ENCODE measurements at regions not wholly inside any gene's neighbourhood (a gene's known extent, or its start where the extent isn't known, plus 50 kb on each side); places are given as distances from the start of the nearest gene placed in this dataset.
"Not testable (repeated sequence)": the region's sequence is repeated elsewhere in the genome, so short reads cannot be mapped to it uniquely, and the experiment has no call there.

GRCh38 chr2:183792165-183792924, 668.1 kb downstream of the NUP35 start:
- TF ChIP-seq, protein P1, sequence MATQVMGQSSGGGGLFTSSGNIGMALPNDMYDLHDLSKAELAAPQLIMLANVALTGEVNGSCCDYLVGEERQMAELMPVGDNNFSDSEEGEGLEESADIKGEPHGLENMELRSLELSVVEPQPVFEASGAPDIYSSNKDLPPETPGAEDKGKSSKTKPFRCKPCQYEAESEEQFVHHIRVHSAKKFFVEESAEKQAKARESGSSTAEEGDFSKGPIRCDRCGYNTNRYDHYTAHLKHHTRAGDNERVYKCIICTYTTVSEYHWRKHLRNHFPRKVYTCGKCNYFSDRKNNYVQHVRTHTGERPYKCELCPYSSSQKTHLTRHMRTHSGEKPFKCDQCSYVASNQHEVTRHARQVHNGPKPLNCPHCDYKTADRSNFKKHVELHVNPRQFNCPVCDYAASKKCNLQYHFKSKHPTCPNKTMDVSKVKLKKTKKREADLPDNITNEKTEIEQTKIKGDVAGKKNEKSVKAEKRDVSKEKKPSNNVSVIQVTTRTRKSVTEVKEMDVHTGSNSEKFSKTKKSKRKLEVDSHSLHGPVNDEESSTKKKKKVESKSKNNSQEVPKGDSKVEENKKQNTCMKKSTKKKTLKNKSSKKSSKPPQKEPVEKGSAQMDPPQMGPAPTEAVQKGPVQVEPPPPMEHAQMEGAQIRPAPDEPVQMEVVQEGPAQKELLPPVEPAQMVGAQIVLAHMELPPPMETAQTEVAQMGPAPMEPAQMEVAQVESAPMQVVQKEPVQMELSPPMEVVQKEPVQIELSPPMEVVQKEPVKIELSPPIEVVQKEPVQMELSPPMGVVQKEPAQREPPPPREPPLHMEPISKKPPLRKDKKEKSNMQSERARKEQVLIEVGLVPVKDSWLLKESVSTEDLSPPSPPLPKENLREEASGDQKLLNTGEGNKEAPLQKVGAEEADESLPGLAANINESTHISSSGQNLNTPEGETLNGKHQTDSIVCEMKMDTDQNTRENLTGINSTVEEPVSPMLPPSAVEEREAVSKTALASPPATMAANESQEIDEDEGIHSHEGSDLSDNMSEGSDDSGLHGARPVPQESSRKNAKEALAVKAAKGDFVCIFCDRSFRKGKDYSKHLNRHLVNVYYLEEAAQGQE (IDR thresholded peaks at IDR 0.05; ENCODE audit: borderline replicate concordance), result not testable (repeated sequence)
- not testable (repeated sequence) for TF ChIP-seq CTCF (IDR thresholded peaks at IDR 0.05; ENCODE audit: poor library complexity, severe bottlenecking); POLR2AphosphoS5 (IDR thresholded peaks at IDR 0.05); EZH2 (IDR thresholded peaks at IDR 0.05; ENCODE audit: borderline replicate concordance, insufficient read depth, low read length, poor library complexity, severe bottlenecking)
